ENCODE measurements at regions not wholly inside any gene's neighbourhood (a gene's known extent, or its start where the extent isn't known, plus 50 kb on each side); places are given as distances from the start of the nearest gene placed in this dataset.

- DNase-seq: no peak
These were observed 326.7 kb downstream of the SIPA1L2 start for GRCh38 chr1:232303222-232303620.

DNA sequence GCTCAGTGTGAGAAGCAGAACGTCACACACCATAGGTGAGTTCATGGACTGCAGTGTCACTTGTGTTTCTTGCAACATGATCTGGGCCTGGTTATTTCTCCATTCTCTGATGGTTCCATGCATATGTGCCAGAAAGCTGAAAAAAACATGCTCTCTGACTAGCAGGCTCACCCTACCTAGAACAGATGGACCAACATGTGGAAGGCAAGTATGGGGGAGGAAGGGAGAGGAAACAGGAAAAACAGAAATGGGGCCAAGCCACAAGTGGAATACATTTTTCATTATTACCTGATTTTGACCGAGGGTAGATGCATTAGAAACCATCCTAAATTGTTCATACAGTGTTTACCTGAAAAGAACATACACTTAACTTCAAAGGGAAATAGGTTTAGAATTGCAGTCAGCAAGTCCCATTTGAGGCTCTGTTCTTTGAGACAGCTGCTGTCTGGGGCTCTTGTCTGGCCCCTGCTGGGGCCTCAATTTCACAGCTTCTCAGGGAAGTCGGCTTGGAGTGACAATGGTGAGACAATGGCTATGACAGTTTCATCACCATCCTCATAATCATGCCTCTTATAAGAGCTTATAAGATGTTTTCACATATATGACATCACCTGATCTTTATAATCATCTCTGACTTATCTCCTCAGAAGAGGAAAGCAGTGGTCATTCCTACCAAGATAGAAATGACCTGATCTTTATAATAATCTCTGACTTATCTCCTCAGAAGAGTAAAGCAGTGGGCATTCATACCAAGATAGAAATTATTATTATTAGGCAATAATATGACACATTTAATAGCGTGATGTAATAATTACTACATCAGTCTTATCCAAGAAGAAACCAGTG, 327.3 kb downstream of the SIPA1L2 start:
- DNase-seq: no peak

- no peak for DNase-seq
These were observed 328.7 kb downstream of the SIPA1L2 start for GRCh38 chr1:232301246-232301645.

- no peak for DNase-seq
These were observed 329.5 kb downstream of the SIPA1L2 start for GRCh38 chr1:232300466-232300865.

- DNase-seq: no peak
These were observed 333.5 kb downstream of the SIPA1L2 start for GRCh38 chr1:232296461-232296860.

GRCh38 chr1:232293361-232293760, 336.6 kb downstream of the SIPA1L2 start:
- no peak for DNase-seq

GRCh38 chr1:232292818-232293217, 337.1 kb downstream of the SIPA1L2 start:
- no peak for DNase-seq

- no peak for DNase-seq
These were observed 337.7 kb downstream of the SIPA1L2 start for GRCh38 chr1:232292239-232292638.

DNA sequence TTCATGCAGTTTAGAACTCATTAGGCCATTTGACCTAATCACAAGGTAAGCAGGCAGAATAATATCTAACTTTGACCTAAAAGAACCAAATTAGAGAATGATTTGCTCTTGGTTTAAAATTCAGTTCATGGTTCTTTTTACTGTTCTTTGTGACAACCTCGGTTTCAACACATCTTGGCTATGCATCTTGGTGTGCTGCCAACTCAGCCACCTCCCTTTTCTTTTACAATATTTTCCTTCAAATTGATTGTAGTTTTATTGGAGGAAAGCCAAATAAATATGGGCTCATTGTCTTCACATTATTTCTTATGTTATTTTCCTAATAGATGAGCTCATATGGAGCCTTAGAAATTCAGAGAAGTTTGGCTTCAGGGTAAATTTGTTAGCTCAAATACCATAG, 338.3 kb downstream of the SIPA1L2 start:
- DNase-seq: no peak

DNA sequence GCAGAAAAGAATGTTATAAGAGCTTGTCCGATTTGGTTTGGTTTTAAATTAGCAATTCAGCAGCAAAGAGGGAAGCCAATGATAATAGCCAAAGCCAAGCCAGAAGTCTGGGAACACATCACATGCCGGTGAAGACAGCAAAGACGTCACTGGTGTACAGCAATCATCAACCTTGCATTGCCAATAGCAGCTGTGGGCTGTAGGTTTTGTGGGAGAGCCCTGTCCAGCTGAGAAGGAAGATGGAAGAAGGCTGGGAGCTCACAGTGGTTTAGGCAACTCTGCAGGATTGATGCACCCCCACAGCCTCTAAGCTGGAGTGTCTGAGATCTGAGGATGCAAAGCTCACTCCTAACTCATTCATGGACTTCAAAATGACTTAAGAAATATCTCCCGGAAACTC, 338.7 kb downstream of the SIPA1L2 start:
- DNase-seq: no peak

- DNase-seq: no peak
These were observed 339.4 kb downstream of the SIPA1L2 start for GRCh38 chr1:232290570-232290969.

DNA sequence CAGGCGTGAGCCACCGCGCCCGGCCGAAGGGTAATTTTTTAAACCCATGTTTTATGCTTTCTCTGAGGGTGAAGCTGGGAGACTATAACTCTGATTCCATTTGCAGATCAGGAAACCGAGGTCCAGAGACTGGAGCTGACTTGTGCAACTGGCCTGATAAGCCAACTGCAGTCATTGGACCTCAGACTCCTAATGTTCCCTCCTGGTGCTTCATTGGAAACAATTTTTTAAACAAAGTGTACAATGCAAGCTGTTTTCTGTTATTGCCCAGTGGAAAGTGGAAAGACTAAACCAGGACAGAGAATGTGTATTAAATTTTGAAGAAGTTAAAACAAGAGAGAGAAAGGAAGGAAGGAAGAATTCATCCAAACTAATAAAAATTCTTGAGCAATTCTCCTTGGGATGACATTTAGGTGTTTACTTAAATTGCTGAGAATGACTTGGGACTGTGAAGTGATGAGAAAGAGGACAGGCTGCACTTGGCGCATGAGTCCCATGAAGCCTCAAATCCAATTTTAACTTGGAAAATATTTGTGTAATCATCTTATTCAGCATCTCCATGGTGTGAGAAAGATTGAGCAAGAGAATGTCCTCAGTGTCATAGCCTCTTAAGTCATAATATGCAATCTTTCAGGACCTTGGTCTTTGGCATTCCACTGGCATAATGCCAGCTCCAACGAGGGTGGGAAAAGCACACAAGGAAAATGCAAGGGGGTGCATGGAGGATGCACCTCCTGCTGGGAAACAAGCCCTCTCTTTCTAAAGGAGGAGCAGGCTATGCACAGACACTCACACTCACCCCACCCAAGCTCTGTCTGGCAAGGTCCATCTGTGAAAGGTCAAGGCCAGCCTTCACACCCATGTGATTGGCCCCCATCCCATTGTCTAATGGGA, 342.0 kb downstream of the SIPA1L2 start:
- no peak for DNase-seq

DNA sequence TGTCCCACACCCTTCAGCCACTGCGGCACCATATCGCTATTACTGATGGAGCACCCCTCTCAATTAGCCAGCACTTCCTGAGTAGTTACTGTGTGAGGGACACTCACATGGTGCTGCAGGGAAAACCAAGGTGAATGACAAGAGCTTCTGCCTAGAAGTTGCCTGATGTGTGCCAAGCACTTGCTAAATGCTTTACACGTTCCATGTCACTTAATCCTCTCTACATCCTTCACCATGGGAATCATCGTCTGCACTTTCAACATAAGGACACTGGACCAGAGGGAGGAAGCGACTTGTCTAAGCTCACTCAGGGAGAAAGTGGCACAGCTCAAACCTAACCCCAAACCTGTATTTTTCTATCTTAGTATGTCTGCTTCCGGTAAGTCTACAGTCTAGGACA, 344.8 kb downstream of the SIPA1L2 start:
- DNase-seq: no peak

DNA sequence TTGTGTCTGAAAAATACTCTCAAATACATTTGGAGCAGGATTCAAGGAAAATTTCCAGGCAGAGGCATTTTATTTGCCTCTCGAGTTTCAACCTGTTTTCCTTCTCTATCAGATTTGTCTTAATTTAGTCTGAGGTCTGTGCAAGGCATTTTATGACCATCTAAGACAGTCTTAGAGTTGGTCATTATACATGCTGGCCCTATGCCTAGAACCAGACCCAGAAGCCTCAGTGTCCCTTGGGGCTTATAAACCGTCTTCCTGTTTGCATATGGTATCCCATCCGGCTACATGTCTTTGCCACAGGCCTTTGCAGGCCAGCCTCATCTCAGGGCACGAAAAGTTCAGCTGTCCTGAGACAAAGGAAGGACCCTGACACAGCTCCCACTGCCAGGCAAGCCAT, 346.1 kb downstream of the SIPA1L2 start:
- no peak for DNase-seq

DNA sequence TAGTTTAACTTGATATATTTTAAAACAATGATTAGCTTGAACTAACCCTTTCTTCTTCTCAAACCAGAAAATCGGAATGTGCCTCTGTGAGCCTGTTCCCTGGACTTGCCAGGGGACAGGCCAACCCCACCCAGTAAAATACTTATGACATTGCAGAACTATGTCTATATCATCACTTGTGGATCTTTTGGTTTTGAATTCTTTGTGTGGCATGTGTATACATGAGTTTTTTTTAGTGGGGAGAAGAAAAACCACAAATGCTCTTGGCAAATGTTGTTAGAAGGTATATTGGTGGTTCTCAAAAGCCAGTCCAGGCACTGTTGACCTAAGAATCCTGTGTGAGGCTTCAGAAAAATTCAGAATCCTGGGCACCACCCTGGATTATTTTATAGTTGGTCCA, 347.4 kb downstream of the SIPA1L2 start:
- no peak for DNase-seq

GRCh38 chr1:232280910-232281309, 349.0 kb downstream of the SIPA1L2 start:
- DNase-seq: no peak

GRCh38 chr1:232279909-232280400, 350.0 kb downstream of the SIPA1L2 start:
- DNase-seq: no peak

DNA sequence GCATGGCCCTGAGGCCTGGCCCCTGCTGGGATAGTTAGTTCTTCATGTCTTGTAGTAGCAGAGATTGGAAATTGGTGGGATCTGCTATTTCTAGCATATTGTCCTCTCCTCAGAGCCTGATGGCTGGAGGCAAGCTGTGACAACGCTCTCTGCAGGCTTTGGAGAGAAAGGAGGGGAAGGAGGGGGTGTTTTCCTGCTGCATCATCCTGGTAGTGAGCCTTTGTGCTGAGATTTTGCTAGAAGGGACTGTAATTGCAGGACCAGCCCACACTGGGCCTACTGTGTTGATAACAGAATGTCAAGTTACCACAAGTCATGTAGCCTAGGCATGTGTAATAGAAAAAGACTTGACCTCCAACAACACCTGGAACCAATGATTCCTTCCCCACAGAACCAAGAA, 351.0 kb downstream of the SIPA1L2 start:
- DNase-seq: no peak

DNA sequence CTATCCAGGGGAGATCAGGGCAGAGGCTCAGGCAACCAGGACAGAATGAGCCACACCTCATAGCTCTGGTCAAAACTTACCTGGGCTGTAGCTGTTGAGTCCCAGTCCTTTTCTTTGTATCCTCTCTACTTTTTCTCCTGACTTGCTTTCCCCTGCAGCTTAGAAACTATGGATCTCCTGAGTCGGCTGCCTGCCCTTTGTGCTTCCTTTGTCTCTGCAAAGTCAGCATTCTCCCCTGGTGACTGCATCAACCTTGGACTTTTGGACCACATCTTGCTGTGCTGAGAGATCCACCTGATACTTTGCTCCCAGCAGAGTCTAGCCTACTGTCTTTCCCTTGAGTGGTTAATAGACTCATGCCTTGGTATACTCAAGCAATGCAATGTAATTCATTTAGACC, 353.3 kb downstream of the SIPA1L2 start:
- DNase-seq: no peak

GRCh38 chr1:232274999-232275710, 354.8 kb downstream of the SIPA1L2 start:
- no peak for DNase-seq

DNA sequence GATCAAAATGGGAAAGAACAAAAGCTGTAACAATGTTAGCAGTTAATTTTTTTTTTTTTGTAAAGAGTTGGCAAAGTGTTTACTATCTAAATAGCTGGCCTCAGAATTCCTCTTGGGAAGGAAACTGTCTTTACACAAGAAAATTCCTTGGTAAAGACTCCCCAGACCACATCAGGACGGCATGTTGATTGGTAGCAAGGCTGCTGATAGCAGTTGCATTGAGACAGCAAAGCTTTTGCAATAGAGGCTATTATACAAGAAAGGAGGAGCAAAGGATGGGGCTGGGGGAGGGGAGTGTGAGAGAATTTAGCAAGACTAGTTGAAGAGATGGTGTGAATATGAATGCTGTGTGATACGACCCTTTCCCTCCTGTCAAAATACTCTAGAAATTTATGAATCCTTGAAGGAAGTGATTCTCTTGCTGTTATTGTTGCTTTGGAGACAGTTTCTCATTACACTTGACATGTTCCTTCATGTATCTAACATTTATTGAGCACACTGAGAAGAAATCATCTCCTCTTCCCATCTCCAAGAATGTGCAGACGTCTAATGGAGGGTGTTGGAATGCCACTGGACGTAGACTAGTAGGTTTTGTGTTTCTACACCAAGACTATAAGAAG, 355.6 kb downstream of the SIPA1L2 start:
- DNase-seq: no peak

DNA sequence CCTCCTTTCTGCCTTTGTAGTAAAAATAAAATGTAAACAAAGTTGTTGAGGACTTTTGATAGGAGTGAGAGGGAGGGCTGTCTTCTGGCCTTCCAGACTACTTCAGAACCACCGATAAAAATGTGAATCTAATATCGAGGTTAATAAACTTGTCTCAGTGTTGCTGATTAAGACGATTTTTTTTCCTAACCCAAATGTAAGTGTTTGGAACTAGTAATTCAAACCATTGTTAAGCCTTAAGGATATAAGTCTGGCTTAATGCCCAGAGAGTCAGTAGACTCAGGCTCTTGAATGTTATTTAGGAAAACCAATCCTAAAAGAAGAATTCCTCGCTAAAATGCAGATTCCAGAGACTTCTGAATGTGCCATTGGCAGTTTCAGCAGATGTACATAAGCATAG, 356.9 kb downstream of the SIPA1L2 start:
- DNase-seq: no peak
